Stomach (tissue), 4 donors: ENCODE measurements at regions not wholly inside any gene's neighbourhood (a gene's known extent, or its start where the extent isn't known, plus 50 kb on each side); places are given as distances from the start of the nearest gene placed in this dataset.

Experiments
- CTCF ChIP-seq, 7 experiments: fragments of 450-650 bp in 4 of 7; fragments of 200-600 bp in 3 of 7; sonication (generic) in 3 of 7; IDR thresholded peaks; one replicate each; pipeline ENCODE4 v1.5.1; 2016 to 2019; ENCODE audit warnings: antibody characterized with exemption in 7 of 7, control low read depth in 2 of 7, mild to moderate bottlenecking in 1 of 7
- EP300 ChIP-seq: sonication (generic); formaldehyde crosslinking; IDR thresholded peaks from one replicate; pipeline ENCODE4 v1.6.1; 2017; ENCODE audit warnings: antibody characterized with exemption
- POLR2AphosphoS5 ChIP-seq, 3 donors: sonication (generic); formaldehyde crosslinking; IDR thresholded peaks; one replicate each; pipeline ENCODE4 v1.6.1; 2016; ENCODE audit warnings: antibody characterized with exemption in 3 of 3

GRCh38 chr1:193663965-193664364 lies 477.6 kb upstream of the B3GALT2 start:
- TF ChIP-seq POLR2AphosphoS5 (IDR thresholded peaks at IDR 0.05) (no peak), CTCF (IDR thresholded peaks at IDR 0.05) (no peak), EP300 (no peak)
